ENCODE measurements at regions not wholly inside any gene's neighbourhood (a gene's known extent, or its start where the extent isn't known, plus 50 kb on each side); places are given as distances from the start of the nearest gene placed in this dataset.

DNA sequence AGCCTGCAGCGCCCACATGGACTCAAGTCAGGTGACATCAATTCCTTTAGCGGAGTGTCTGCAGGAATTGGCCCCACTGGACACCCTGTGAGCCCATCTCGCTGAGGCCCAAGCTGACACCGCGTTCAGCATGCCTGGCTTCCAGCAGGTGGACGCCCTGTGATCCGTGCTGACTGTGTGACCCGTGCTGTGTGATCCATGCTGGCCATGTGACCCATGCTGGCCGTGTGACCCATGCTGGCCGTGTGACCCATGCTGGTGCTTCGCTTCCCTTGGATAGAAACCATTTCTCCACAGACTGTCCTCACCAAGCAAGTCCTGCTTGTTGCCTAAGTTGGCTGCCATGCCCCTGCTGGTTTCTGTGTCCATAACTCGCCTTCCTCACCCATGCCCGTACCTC is 392.1 kb downstream of the BRD1 start:
- DNase-seq (ENCODE audit: low spot score) = no peak

DNA sequence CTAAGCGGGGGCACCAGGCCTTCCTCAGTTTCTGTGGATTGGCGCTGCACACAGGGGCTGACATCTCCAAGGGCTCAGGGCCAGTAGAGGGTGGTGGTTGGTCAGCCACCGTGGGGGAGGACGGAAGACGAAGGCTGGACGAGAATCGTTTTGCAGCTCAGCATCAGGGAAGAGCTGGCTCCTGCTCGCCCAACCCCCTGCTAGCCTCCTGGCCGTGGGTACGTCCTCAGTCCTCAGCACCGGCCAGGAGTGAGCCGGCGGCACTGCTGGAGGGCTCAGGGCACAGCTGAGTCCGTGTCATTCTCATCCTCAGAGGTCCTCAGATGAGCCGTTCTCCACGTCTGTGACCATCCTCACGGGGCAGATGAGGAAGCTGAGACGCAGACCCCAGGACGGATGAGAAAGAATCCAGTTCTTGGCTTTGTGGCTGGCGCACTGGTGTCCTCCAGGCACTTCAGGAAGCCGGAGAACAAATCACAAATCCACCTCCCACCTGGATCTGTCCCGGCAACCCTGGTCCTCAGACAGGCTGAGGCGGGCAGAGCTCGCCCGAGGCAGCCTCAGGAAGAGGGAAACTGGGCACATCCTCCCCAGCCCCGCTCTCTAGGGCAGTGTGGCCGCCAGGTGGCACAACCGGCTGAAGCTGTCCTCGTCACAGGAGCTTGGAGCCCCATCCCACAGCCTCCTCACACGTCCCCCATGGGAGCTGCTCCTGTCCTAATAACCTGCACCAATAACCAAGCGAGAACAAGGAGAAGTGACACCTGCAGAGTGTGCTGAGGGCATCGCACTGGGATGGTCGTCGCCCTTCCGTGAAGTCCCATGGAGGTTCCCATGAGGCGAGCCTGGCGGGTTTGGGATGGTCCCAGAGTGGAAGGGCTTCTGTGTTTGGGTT is 393.7 kb downstream of the BRD1 start:
- no peak for DNase-seq (ENCODE audit: low spot score)

DNA sequence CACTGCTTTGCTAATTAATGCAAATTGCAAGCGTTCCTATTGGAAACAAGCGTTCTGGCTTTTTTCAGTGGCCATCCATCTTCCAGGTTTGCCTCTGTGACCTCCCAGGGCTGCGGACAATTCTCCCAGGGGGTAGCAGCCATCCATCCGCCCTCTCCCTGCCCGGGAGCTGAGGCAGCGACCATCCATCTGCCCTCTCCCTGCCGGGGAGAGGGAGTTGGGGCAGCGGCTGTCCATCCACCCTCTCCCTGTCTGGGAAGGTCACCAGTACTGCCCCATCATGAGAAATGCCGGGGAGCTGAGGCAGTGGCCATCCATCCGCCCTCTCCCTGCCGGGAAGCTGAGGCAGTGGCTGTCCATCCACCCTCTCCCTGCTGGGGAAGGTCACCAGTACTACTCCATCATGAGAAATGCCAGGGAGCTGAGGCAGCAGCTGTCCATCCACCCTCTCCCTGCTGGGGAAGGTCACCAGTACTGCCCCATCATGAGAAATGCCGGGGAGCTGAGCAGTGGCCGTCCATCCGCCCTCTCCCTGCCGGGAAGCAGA is 394.7 kb downstream of the BRD1 start:
- DNase-seq (ENCODE audit: low spot score) = no peak

DNA sequence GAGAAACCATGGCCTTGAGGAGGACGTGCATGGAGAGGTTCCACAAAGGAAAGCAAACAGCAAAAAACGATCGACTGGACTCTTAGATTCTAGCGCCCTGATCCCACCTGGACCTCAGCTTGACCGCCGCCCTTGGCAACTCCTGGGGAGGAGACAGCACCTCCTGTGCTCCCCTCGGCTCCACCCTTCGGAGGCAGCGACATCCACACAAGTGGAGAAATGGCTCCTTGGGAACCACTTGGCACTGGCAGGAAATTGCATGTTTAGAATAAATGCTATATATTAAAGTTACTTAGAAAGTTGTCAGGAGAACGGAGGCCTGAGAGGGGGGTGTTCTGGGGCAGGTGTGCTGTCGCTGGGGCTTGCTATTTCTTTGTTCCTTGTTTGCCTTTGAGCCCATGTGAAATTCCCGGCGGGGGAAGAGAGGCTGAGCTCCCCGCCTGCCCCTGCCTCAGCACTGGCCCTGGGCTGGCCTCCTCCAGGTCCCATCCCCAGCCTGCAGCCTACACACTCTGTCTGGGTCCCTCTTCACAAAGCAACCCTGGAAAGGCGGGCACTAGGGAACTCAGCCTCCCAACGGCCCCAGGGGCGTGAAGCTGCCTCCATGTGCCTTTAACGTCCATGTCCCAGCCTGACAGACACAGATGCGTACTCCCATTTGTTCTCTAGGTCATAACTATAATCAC is 395.3 kb downstream of the BRD1 start:
- DNase-seq (ENCODE audit: low spot score) = no peak

DNA sequence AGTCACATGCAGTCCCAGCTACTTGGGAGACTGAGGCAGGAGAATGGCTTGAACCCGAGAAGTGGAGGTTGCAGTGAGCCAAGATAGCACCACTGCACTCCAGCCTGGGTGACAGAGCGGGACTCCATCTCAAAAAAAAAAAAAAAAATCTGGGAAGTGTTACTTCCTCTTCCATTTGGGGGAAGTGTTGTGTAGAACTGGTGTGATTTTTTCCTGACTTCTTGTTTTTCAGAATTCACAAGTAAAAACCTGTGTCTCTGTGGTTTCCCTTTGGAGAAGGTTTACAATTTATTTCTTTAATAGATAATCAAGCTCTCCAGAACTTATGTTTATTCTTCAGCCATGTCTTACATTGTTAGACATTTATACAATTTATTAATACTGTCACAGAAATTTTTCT is 396.1 kb downstream of the BRD1 start:
- no peak for DNase-seq (ENCODE audit: low spot score)

DNA sequence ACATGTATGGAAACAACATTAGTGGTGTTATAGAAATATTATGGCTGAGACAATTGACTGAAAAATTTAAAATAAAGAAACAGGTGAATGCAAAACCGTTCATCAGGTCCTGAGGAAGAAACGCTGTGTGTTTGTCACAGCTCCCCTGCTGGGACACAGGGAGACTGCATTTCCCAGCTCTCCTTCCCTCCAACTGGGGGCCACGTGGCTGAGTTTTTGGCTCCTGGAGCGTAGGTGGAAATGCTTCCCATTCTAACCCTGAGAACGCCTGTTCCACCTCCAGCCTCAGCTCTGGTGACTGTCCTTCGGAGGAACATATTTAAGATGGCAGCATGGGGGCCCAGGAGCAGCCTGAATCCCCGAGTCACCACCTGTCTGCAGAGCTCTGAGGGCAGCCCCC is 398.6 kb downstream of the BRD1 start:
- no peak for DNase-seq (ENCODE audit: low spot score)

DNA sequence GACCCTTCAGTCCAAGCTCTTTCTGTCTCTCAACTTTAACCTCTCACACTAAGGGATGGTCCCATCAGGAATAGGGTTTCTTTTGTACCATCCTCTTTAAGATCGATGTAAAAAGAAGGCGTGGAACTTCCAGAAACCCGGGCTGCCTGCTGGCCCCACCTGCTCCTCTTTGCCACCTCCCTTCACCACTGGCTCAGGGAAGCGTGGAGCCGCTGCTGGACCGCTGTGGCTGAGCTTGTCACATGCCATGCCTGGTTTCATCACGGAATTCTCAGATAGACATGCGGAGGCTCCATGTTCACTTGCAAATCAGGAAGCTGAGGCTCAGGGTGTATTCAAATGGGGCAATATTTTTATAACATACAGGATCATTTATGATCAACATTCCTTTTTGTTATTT is 399.7 kb downstream of the BRD1 start:
- DNase-seq (ENCODE audit: low spot score) = no peak

DNA sequence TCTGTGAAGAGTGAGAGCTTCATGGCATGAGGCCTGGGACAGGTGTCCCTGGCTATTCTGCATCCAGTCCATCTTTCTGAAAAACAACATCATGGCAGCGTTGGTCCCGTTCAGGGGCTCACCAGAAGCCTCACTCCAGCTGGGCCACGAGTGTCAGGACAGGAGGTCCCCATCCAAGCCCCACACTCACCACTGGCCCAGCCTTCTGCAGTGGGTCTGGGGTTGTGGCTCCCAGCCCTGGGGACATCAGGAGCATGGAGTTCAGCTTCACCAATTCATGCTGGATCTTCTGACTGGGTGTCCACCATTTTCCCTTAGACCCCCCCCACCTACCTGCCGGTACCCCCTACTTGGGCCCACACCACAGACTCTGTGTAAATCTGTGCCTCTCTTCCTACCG is 400.3 kb downstream of the BRD1 start:
- no peak for DNase-seq (ENCODE audit: low spot score)

DNA sequence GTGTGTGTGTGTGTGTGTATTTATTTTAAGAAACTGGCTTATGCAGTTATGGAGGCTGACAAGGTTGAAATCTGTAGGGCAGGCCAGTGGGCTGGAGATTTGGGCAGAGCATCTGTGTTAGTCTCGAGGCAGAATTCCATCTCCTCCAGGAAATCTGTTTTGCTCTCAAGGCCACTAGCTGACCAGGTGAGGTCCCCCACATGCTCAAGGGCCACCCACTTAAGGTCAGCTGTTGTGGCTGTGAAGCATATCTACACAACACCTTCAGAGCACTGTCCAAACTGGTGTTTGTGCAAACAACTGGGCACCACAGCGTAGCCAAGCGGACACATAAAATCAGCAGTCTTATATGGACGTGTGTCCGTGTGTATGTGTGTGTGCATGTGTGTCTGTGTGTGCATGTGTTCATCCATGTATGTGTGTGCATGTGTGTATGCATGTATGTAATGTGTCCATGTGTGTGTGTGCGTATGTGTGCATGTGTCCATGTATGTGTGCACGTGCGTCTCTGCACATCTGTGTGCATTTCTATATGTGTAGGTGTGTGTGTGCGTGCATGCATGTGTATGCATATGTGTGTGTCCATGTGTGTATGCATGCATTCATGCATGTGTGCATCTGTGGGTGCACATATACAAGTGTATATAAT is 400.9 kb downstream of the BRD1 start:
- DNase-seq (ENCODE audit: low spot score) = no peak

DNA sequence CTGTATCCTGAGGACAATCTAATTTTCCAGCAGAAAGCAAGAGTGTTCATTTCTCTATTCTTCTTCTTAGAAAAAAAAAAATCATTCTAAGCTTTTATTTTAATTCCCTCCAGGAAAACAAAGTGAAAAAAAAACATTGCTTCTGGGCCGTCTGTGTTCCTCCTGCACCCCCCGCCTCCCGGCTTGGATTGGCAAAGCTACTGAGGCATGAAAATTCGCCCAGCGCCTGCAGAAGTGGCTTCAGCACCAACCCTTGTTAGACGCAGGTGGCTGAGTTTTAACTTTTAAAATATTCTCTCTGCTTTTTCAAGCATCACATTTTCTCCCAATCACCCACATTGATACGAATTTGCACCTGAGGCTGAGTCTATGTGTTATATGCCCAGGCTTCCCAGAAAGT is 401.6 kb downstream of the BRD1 start:
- DNase-seq (ENCODE audit: low spot score) = no peak

DNA sequence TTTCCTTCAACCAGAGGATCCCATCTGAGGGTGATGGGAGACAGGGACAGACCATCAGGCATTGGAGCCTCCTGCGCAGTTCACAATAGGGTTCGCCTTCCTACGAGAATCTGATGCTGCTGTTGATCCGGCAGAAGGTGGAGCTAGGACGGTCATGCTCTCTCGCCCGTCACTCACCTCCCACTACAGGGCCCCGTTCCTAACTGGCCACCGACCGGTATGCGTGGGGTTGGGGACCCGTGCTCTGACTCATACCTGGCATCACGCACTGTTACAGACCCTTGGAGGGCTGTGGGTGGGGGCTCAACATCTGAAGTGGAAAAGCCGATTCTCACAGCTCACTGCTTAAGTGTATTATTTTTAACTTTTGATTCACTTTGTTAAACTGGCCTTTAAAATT is 402.3 kb downstream of the BRD1 start:
- DNase-seq (ENCODE audit: low spot score) = no peak

DNA sequence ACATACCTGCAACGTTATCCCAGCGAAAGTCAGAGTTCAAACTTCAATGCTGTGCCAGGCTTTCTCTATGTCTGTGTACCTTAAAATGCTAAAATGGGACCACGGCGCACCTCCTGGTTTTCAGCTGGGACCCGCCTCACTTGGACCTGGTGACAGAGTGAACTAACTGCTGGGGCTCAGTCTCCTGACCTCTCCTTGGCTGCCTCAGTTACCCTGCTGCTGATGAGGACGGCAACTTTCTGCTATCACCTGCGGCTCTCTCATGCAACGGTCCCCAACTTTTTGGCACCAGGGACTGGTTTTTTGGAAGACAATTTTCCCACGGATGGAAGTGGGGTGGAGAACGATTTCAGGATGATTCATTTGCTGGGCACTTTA is 402.8 kb downstream of the BRD1 start:
- DNase-seq (ENCODE audit: low spot score) = no peak

DNA sequence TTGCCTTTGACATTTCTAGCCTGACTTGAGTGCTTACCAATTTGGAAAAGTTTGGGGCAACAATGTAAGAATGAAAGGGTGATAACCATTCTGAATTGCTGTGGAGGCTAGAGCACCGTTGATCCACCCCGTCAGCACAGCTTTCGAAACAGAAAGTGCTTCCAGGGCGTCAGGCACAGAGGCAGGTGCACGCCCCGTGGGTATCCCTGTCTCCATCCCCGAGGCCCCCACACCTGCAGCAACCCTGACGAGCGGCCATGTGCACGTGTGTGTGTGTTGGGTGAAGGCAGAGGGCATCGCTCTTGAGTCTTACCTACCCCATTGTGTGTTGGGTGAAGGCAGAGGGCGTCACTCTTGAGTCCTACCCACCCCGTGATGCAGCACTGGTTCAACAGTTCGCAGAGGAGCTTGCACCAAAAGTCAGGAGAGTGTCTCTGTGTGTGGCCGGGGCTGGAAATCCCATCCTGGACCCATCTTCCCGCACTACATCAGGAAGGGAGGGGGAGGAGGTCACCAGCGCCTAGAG is 404.5 kb downstream of the BRD1 start:
- DNase-seq (ENCODE audit: low spot score) = no peak

DNA sequence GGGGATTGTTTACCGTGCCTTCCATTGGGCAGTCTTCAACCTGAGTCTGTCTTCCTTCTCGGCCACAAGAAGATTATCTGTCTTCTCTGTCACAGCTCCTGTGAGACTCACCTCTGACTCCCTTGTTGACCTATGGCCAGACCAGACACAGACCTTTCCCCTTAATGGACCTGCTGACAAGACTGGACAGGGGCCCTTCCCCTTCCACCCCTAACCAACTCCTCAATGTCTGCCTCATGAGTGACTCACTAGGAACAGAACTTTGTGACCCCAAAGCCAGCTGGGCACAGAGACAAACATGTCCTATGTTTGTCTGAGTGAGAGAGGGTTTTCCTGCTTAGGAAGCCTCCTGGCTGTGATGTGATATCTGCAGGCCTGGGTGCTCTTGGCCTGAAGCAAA is 405.0 kb downstream of the BRD1 start:
- no peak for DNase-seq (ENCODE audit: low spot score)

DNA sequence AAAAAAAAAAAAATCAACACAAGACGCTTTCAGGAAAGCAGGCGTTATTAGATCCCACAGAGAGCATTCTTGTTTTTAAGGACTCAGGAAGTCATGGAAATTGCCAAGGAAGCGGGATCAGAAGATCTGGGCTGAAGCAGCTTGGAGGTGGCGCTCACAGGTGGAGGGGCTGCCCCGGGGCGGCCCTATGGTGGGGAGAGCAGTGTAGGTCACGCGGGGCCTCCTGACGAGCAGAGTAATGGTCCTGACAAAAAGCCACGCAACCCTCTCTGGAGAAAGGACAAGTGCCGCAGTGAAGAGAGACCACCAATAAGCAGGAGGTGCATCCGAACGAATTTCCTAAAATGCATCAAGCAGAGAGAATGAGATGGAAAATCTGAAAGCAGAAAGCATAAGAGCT is 407.0 kb downstream of the BRD1 start:
- no peak for DNase-seq (ENCODE audit: low spot score)

DNA sequence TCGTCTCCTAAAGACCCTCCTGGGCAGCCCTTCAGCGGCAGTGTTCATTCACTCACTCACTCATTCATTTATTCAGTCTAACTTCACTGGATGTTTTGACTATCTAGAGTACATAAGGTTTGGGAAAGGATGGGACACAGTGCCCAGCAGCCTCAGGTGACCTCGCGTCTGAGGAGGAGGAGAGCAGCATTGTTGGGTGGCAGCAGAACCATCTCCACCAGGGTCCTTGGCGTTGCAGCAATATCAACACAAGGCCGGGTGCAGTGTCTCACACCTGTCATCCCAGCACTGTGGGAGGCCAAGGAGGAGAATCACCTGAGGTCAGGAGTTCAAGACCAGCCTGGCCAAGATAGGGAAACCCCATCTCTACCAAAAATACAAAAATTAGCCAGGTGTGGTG is 408.0 kb downstream of the BRD1 start:
- DNase-seq (ENCODE audit: low spot score) = no peak

DNA sequence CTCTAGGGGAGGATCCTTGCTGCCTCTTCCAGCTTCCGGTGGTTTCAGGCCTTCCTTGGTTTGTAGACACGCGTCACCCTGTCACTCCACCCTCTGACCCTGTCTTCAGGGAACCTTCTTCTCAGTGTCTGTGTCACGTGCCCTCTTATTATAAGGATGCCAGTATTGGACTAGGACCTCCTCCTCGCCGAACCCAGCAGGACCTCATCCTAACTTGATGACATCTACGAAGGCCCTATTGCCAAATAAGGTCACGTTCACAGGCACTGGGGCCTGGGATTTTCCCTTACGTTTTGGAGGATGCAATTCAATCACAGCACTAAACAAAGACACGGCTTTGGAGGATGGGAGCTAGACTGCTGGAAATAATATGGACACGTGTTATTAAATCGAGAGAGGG is 408.7 kb downstream of the BRD1 start:
- no peak for DNase-seq (ENCODE audit: low spot score)

DNA sequence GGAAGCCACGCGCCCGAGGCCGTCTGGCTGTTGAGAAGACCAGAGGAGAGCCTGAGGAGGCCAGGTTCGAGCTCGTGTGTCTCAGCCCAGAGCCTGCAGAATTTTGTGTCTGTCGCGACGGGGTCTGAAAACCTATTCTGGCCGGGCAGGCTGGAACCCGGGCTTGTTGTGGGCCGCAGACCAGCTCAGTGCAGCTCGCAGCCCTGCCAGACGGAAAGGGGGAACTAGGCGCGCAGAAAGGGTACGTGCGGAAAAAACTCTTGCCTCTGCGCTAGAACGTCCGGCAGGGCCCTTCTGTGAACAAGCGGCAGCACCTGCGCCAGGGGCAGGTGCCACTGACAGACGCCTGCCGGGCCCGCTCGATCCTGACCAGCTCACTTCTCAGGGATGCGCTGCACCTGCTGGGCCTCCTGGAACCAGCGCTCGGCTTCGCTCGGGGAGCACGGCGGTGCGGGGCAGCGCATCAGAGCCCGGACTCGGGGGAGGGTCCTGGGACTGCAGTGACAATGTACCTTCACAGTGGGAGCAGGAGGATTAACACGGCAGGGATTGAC is 409.3 kb downstream of the BRD1 start:
- DNase-seq (ENCODE audit: low spot score) = no peak

DNA sequence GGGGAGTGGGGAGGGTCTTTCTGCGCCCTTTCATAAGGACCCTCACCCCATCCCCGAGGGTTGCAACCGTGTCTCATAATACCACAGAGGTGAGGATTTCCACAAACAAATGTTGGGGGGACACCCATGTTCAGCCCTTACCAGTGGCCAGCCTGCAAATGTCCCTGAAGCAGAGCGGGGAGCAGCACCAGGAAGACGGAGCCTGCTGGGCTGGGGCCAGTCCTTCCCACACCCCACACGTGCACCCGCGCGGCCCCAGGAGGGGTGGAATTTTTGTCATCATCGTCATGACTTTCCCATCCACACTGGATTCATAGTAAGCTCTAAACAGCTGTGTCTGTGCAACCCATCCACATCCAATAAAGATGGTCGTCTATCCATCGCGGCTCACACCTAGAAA is 409.8 kb downstream of the BRD1 start:
- DNase-seq (ENCODE audit: low spot score) = no peak

DNA sequence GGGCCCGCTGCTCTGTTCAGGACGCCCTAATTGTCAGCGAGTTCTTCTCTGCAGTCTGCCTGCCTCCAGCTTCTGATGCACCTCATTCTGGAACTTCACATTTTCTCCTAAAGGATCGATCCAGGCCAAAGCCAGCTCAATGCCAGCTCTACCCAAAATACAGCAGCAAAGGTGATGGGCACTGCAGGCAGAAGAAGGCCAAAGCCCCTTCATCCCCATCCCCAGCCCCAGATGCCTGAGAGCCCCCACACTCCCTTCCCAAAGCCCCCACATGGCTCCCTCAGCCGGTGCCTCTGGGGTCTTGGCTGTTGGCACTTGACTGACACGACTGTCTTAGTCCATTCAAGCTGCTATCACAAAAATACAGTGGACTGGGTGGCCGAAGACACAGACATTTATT is 410.3 kb downstream of the BRD1 start:
- no peak for DNase-seq (ENCODE audit: low spot score)

DNA sequence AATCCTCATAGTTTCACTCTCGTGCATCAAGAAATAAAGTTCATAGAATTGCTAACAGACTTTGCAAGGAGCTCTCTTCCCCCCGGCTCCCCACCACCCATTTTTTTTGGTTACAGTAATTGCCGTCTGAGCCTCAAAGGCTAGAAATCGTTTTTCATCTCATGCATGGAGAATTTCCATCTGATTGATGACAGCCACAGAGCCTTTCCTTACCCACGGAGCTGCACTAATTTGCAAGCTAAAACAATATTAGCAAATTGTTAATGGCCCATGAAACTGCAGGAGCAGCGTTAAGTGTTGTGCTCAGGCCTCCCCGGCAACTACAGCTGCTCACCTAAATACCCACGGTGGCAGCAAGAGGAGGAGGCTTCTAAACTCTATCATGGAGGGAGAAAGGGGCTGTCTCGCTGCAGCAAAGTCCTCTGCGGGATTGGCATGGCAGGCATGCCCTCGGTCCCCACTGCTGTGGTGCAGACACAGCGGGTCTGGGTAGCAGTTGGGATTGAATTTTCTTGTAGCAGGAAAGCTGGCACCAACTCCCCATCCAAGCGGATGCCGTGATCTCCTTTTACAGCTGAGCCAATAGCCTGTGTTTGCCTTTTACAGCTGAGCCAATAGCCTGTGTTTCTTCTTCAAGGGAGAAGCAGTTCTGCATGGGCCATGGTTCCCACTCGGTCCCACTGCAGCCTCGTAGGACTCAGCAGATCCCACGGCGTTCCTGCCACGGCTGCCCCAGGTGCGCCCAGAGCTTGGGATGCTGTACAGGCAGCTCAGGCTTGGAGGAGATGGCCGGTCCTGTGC is 412.3 kb downstream of the BRD1 start:
- no peak for DNase-seq (ENCODE audit: low spot score)

DNA sequence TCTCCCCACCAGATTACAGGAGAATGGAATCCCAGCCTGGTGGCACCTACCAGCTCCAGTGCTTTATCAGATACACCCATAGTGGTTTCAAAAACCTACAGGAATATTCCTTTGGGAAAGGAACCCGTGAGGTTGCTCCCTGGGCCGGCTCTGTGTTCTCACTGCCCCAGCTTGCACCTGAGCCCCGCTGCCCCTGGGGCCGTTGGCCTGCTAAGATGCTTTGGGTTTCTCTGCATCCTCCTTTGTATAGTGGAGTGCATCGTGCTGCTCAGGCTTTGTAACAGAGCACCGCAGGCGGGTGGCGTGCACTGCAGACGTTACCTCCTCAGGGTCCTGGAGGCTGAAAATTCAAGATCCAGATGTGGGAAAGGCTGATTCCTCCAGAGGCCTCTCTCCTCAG is 414.1 kb downstream of the BRD1 start:
- no peak for DNase-seq (ENCODE audit: low spot score)
